Right lobe of liver (tissue), 6 donors: ENCODE measurements at regions not wholly inside any gene's neighbourhood (a gene's known extent, or its start where the extent isn't known, plus 50 kb on each side); places are given as distances from the start of the nearest gene placed in this dataset.

Experiments
- ATAC-seq, 4 donors: fragments of 200-7000 bp; cut with Tn5 transposase; one replicate each; pipeline ENCODE4 v1.9.1; 2020; ENCODE audit warnings: mild to moderate bottlenecking in 4 of 4, moderate library complexity in 4 of 4
- DNase-seq, 3 donors: peaks; one replicate each; pipeline ENCODE4 v3.0.0-alpha.2; 2020
- H3K27ac ChIP-seq, 3 donors: fragments of 200-600 bp; one replicate each; pipeline ENCODE4 v1.8.0; 2022
- H3K27me3 ChIP-seq, 2 donors: fragments of 200-600 bp; one replicate each; pipeline ENCODE4 v1.8.0; 2022
- H3K36me3 ChIP-seq, 4 donors: fragments of 200-600 bp; sonication (generic) in 1 of 4; one replicate each; pipeline versions ENCODE4 v1.5.1 to v1.8.0; 2017 to 2022; ENCODE audit warnings: control low read depth in 1 of 4
- H3K4me1 ChIP-seq, 4 donors: fragments of 200-600 bp; sonication (generic) in 1 of 4; one replicate each; pipeline versions ENCODE4 v1.5.1 to v1.8.0; 2017 to 2022; ENCODE audit warnings: control low read depth in 1 of 4
- H3K4me3 ChIP-seq, 3 donors: fragments of 200-600 bp; one replicate each; pipeline ENCODE4 v1.8.0; 2022
- H3K9me3 ChIP-seq, 4 donors: fragments of 200-600 bp; sonication (generic) in 1 of 4; one replicate each; pipeline versions ENCODE4 v1.5.1 to v1.8.0; 2017 to 2022; ENCODE audit warnings: control low read depth in 1 of 4
- CTCF ChIP-seq, 4 donors: fragments of 200-600 bp in 3 of 4; fragments of 450-650 bp in 1 of 4; IDR thresholded peaks; one replicate each; pipeline versions ENCODE4 v1.5.1 to v1.8.0; 2016 to 2022; ENCODE audit warnings: antibody characterized with exemption in 4 of 4, mild to moderate bottlenecking in 2 of 4
- POLR2A ChIP-seq: fragments of 450-650 bp; IDR thresholded peaks from one replicate; pipeline ENCODE4 v1.6.1; 2017; ENCODE audit warnings: antibody characterized with exemption, mild to moderate bottlenecking
- WGBS: methylation state at CpG from one replicate; pipeline ENCODE4 v1.1.6; 2018; ENCODE audit warnings: low coverage, low lambda C conversion rate; ENCODE audit not compliant: insufficient coverage; ENCODE audit errors: missing lambda C conversion rate; 5-methylcytosine and 5-hydroxymethylcytosine counted together
- intact Hi-C, 2 donors: fragments of 100-400 bp; cut with DNase I; formaldehyde crosslinking; loops; one replicate each; pipeline versions ENCODE4 v1.11.2 to v1.14.1; 2022
- donor health status: DM: no; HTN: yes; CAD: no.
- donor health status: DM: no; HTN: no; CAD: no.
- donor health status: DM: no; HTN: no; CAD: no.
- donor health status: DM: no; HTN: yes; CAD: no.
- donor health status: DM: no; HTN: yes; CAD: no.

- no peak overlapping the region for H3K27ac ChIP-seq
- no peak for TF ChIP-seq POLR2A
- no peak for TF ChIP-seq CTCF (IDR thresholded peaks at IDR 0.05)
- intact Hi-C loops: no loop called here
- no peak overlapping the region for H3K4me3 ChIP-seq
- no peak for DNase-seq
- no peaks in the 10 kb centered on the region for H3K27me3 ChIP-seq
- no peaks in the 10 kb centered on the region for H3K4me1 ChIP-seq
- WGBS: 38% methylated on average over 1 of the region's 1 CpG
- H3K36me3 ChIP-seq: no peaks in the 10 kb centered on the region
- H3K9me3 ChIP-seq: no peaks in the 10 kb centered on the region
- ATAC-seq: no peak
Measured at GRCh38 chr19:30873691-30874090, 475.5 kb downstream of the TSHZ3 start.

- TF ChIP-seq POLR2A (no peak), CTCF (IDR thresholded peaks at IDR 0.05) (no peak)
- WGBS: 17% methylated on average over 1 of the region's 2 CpGs
- Histone ChIP-seq H3K27me3 (no peaks in the 10 kb centered on the region), H3K4me3 (no peak overlapping the region), H3K27ac (no peak overlapping the region), H3K9me3 (no peaks in the 10 kb centered on the region), H3K36me3 (no peaks in the 10 kb centered on the region), H3K4me1 (no peaks in the 10 kb centered on the region)
- DNase-seq (no peak), ATAC-seq (no peak)
- intact Hi-C loops: no loop called here
Measured at GRCh38 chr19:30873003-30873402, 476.2 kb downstream of the TSHZ3 start.

- no peak for ATAC-seq
- Histone ChIP-seq H3K27ac (no peak overlapping the region), H3K4me1 (no peaks in the 10 kb centered on the region), H3K9me3 (no peaks in the 10 kb centered on the region), H3K36me3 (no peaks in the 10 kb centered on the region), H3K27me3 (no peaks in the 10 kb centered on the region), H3K4me3 (no peak overlapping the region)
- TF ChIP-seq POLR2A: no peak
- no peak for TF ChIP-seq CTCF (IDR thresholded peaks at IDR 0.05)
- DNase-seq: no peak
- WGBS: 42% methylated on average over 4 of the region's 4 CpGs
- intact Hi-C loops: no loop called here
Measured at GRCh38 chr19:30871979-30872378, 477.3 kb downstream of the TSHZ3 start.

GRCh38 chr19:30870876-30871275, 478.4 kb downstream of the TSHZ3 start:
- Histone ChIP-seq H3K9me3 (no peaks in the 10 kb centered on the region), H3K4me1 (no peaks in the 10 kb centered on the region), H3K27me3 (no peaks in the 10 kb centered on the region), H3K36me3 (no peaks in the 10 kb centered on the region), H3K27ac (no peak overlapping the region), H3K4me3 (no peak overlapping the region)
- no peak for TF ChIP-seq POLR2A
- no peak for TF ChIP-seq CTCF (IDR thresholded peaks at IDR 0.05)
- intact Hi-C loops: no loop called here
- no peak for ATAC-seq
- 50% methylated on average over 2 of the region's 8 CpGs for WGBS
- no peak for DNase-seq

GRCh38 chr19:30865511-30865910, 483.7 kb downstream of the TSHZ3 start:
- Histone ChIP-seq H3K9me3 (no peaks in the 10 kb centered on the region), H3K36me3 (no peaks in the 10 kb centered on the region), H3K27ac (no peak overlapping the region), H3K27me3 (no peaks in the 10 kb centered on the region), H3K4me3 (no peak overlapping the region), H3K4me1 (no peaks in the 10 kb centered on the region)
- intact Hi-C loops: no loop called here
- TF ChIP-seq CTCF (IDR thresholded peaks at IDR 0.05) (no peak), POLR2A (no peak)
- DNase-seq (no peak), ATAC-seq (no peak)
- WGBS: 35% methylated on average over 6 of the region's 6 CpGs
